BLaER1 treated with 17β-estradiol and CSF1 and Interleukin-3, amounts not matched to agents 10 nM and 100 nM (cell line): ENCODE measurements at regions not wholly inside any gene's neighbourhood (a gene's known extent, or its start where the extent isn't known, plus 50 kb on each side); places are given as distances from the start of the nearest gene placed in this dataset.
A peak's percentile ranks its signal among the peaks of the same experiment; 100 is the strongest.

Experiments
- H3K27ac ChIP-seq, 11 experiments: shearing (Covaris generic); formaldehyde crosslinking; 2 replicates each; pipeline ENCODE4 v1.8.1; 2022
- H3K27me3 ChIP-seq, 11 experiments: shearing (Covaris generic); formaldehyde crosslinking; 2 replicates each; pipeline ENCODE4 v1.8.1; 2022
- H3K36me3 ChIP-seq, 11 experiments: shearing (Covaris generic); formaldehyde crosslinking; 2 replicates each; pipeline ENCODE4 v1.8.1; 2022
- H3K4me1 ChIP-seq, 10 experiments: shearing (Covaris generic); formaldehyde crosslinking; 2 replicates each; pipeline ENCODE4 v1.8.1; 2022
- H3K4me2 ChIP-seq, 11 experiments: shearing (Covaris generic); formaldehyde crosslinking; 2 replicates each; pipeline ENCODE4 v1.8.1; 2022
- H3K4me3 ChIP-seq, 10 experiments: shearing (Covaris generic); formaldehyde crosslinking; 2 replicates each; pipeline ENCODE4 v1.8.1; 2022
- H3K9ac ChIP-seq, 11 experiments: shearing (Covaris generic); formaldehyde crosslinking; 2 replicates each; pipeline ENCODE4 v1.8.1; 2022
- H3K9me3 ChIP-seq, 11 experiments: shearing (Covaris generic); formaldehyde crosslinking; replicated peaks in 1 of 11; 2 replicates each; pipeline ENCODE4 v1.8.1; 2022
- H4K20me1 ChIP-seq, 11 experiments: shearing (Covaris generic); formaldehyde crosslinking; 2 replicates each; pipeline ENCODE4 v1.8.1; 2022
- Cebpa-rat ChIP-seq, 11 experiments: shearing (Covaris generic); IDR thresholded peaks; 2 replicates each; pipeline ENCODE4 v1.8.1; 2022

DNA sequence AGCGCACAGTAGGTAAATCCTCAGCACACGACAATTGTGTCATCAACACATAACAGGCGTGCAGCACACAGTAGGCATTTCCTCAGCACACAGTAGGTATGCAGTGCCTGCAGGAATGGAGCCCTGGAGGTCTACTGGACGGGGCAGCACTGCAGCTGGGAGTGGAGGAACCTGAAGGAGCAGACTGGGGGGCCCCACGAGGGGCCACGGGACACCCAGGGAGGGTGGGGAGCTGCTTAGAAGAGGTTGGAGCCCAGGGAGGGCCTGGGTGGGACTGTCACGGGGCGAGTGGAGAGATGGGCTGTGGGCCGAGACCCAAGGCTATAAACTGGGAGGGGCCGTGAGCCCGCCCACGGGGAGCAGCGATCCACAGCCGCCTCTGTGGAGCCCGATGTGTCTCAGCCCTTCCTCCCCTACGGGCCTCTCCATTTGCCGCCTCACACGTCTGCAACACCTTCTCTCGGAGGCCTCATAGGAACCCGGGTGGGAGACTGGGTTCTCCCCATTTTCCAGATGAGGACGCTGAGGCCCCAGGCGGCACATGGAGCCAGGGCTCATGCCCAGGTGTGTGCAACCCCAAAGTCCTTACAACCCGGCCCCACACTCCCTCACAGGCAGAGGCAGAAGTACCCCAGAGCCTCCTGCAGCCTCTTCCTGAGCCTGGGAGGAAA lies 101.5 kb downstream of the MICALL2 start:
- Histone ChIP-seq H3K27me3 (no peaks in the 10 kb centered on the region), H3K36me3 (no peaks in the 10 kb centered on the region), H3K4me3 (no peak overlapping the region), H4K20me1 (peaks cover 0 to 14% (median 0%) of the 10 kb centered on the region in 11 experiments; a peak in 4 of 22 replicates), H3K4me1 (peaks cover 0 to 29% (median 4%) of the 10 kb centered on the region in 10 experiments; a peak in 7 of 20 replicates), H3K4me2 (no peak overlapping the region), H3K27ac (no peak overlapping the region), H3K9me3 (no peaks in the 10 kb centered on the region), H3K9ac (no peak overlapping the region)
- no peak for TF ChIP-seq Cebpa-rat (IDR thresholded peaks at IDR 0.05)

DNA sequence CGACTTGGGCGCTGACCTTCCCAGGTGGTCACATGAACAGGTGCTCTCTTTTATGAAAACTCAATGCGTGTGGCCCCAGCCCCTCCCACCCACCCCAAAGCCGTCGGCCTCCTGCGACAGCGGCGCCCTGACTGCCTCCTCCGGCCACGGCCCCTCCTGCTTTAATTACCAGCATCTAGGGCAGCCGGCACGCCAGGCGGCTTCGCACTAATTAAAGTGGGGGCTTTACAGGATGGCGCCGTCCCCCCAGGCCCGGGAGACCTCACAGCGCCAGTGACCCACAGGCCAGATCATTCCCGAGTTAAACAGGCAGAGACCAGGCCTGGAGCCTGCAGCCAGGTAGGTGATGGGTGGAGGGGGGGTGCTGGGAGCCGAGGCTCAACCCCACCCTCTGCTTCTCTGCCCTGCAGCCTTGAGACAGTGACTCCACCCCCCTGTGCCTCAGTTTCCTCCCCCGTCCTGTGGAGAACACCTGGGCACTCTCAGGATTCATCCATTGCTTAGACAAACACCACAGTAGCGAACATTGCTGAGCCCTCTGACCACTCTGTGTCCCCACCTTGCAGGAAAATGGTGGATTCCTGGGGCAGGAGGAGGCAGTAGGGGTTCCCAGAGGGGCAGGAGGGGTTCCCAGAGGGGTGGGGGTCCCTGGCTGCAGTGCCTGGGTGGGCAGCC lies 100.8 kb downstream of the MICALL2 start:
- H3K4me3 ChIP-seq: no peak overlapping the region
- peaks cover 0 to 14% (median 0%) of the 10 kb centered on the region in 11 experiments; a peak in 4 of 22 replicates for H4K20me1 ChIP-seq
- no peak overlapping the region for H3K9ac ChIP-seq
- H3K9me3 ChIP-seq: no peaks in the 10 kb centered on the region
- H3K4me2 ChIP-seq: peak overlapping the region in 5 of 11 experiments; percentile 20 to 46 (median 30); a peak in 5 of 22 replicates
- H3K27ac ChIP-seq: no peak overlapping the region
- no peak for TF ChIP-seq Cebpa-rat (IDR thresholded peaks at IDR 0.05)
- H3K36me3 ChIP-seq: no peaks in the 10 kb centered on the region
- no peaks in the 10 kb centered on the region for H3K27me3 ChIP-seq
- peaks cover 0 to 29% (median 4%) of the 10 kb centered on the region in 10 experiments; a peak in 7 of 20 replicates for H3K4me1 ChIP-seq

DNA sequence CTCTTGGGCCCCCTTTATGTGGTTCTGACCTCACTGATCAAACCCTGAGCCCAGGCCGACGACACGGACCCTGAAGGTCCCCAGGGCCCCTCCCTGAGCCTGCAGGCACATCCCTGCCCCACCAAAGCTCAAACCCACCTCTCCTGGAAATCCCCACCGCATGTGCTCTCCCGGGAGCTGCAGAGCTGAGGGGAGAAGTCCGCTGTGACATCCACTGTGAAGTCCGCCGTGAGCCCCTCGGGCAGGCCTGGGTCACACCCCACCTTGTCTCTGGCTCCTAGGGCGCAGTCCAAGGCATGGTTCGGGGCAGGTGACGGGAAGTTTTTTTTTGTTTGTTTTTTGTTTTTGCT lies 100.2 kb downstream of the MICALL2 start:
- H3K4me2 ChIP-seq: peak overlapping the region in 5 of 11 experiments; percentile 20 to 46 (median 30); a peak in 4 of 22 replicates
- no peak overlapping the region for H3K9ac ChIP-seq
- no peaks in the 10 kb centered on the region for H3K9me3 ChIP-seq
- no peak overlapping the region for H3K4me3 ChIP-seq
- H4K20me1 ChIP-seq: peaks cover 0 to 12% (median 0%) of the 10 kb centered on the region in 11 experiments; a peak in 4 of 22 replicates
- no peaks in the 10 kb centered on the region for H3K36me3 ChIP-seq
- TF ChIP-seq Cebpa-rat (IDR thresholded peaks at IDR 0.05): no peak
- no peak overlapping the region for H3K27ac ChIP-seq
- H3K27me3 ChIP-seq: no peaks in the 10 kb centered on the region
- H3K4me1 ChIP-seq: peaks cover 0 to 29% (median 4%) of the 10 kb centered on the region in 10 experiments; a peak in 7 of 20 replicates

DNA sequence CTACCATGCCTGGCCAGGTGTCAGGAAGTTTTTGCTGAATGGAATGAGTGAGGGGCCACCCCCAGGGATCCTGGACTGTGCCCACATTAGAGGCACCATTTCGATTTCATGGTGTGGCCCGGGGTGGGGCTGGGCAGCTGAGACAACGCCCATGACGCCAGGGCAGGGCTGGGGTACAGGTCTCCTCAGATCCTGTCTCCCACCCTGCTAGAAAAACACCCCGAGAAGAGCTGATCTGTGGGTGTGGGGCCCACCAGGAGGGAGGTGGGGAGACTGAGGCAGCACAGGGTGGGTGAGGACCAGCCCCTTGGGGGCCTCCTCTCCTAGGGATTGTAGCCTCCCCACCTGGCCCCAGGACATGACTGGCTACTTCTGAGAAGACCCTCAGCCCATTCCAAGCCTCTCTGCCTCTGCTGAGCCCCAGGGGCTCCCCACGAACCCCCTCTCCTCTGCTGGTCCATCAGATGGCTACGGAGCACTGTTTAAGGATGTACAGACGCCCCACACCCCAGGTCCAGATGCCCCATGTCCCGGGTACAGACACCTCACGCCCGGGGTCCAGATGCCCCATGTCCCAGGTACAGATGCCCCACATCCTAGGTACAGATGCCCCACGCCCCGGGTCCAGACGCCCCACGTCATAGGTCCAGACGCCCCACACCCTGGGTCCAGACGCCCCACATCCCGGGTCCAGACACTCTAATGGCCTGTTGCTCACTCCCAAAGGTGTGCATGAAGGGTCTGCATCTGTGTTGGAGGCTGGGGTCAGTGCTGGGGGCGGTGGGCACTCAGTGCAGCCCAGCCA lies 99.4 kb downstream of the MICALL2 start:
- H3K36me3 ChIP-seq: no peaks in the 10 kb centered on the region
- H3K9me3 ChIP-seq: no peaks in the 10 kb centered on the region
- H3K4me3 ChIP-seq: no peak overlapping the region
- no peak for TF ChIP-seq Cebpa-rat (IDR thresholded peaks at IDR 0.05)
- H4K20me1 ChIP-seq: peaks cover 0 to 8% (median 0%) of the 10 kb centered on the region in 11 experiments; a peak in 3 of 22 replicates
- H3K4me2 ChIP-seq: peak overlapping the region in 5 of 11 experiments; percentile 8 to 40 (median 29); a peak in 5 of 22 replicates
- H3K27me3 ChIP-seq: no peaks in the 10 kb centered on the region
- H3K9ac ChIP-seq: no peak overlapping the region
- no peak overlapping the region for H3K27ac ChIP-seq
- H3K4me1 ChIP-seq: peaks cover 0 to 29% (median 4%) of the 10 kb centered on the region in 10 experiments; a peak in 7 of 20 replicates

DNA sequence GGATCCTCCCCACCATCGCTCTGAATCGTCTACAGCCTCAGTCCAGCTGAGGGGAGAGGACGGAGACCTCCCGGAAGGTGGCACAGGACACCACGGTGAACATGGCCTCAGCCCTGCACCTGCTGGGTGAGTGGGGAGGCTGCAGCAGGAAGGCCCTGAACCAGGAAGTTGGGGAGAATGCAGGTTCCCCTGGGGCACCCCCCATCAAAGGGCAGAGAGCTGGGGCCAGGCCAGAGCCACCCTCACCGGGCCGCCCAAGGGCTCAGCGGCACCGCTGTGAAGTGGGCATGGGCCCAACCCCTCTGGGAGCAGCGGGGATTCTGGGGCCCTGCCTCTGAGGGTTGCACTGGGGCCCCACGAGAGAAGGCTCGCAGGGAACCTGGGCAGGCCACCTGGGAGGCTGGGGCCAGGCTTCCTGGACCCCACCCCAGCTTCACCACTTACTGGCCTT lies 98.7 kb downstream of the MICALL2 start:
- Histone ChIP-seq H3K4me1 (peaks cover 0 to 29% (median 4%) of the 10 kb centered on the region in 10 experiments; a peak in 7 of 20 replicates), H3K27ac (no peak overlapping the region), H3K9ac (no peak overlapping the region), H3K4me3 (no peak overlapping the region), H3K4me2 (peak overlapping the region in 5 of 11 experiments; percentile 8 to 40 (median 29); a peak in 6 of 22 replicates), H3K9me3 (no peaks in the 10 kb centered on the region), H4K20me1 (peaks cover 0 to 13% (median 0%) of the 10 kb centered on the region in 11 experiments; a peak in 3 of 22 replicates), H3K27me3 (no peaks in the 10 kb centered on the region), H3K36me3 (no peaks in the 10 kb centered on the region)
- no peak for TF ChIP-seq Cebpa-rat (IDR thresholded peaks at IDR 0.05)

DNA sequence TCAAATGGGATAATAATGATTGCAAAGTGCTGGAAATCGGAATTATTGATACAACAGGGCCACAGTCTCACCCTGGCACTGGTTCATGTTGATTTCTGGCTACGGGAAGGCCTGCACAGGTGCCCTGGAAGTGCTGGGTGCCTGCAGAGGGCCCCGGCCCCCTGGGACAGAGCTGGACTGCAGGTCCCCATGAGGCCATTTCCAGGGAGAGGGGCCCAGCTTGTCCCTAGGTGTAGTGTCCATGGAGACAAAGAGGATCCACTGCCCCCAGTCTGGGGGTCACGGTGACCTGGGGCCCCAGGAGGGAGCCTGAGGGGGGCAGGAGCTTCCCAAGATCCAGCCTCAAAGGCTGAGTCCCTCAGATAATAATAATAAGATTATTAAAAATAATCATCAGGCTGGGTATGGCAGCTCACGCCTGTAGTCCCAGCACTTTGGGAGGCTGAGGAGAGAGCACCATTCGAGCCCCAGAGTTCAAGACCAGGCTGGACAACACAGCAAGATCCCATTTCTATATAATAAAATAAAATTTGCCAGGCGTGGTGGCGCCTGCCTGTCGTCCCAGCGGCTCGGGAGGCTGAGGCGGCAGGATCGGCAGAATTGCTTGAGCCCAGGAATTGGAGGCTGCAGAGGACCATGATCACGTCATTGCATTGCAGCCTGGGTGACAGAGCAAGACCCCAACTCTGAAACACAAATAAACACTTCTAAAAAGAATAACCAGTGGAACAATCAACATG lies 98.1 kb downstream of the MICALL2 start:
- H3K9me3 ChIP-seq: peaks cover 0 to 6% (median 0%) of the 10 kb centered on the region in 11 experiments; a peak in 5 of 22 replicates
- no peaks in the 10 kb centered on the region; a peak in 1 of 22 replicates for H3K27me3 ChIP-seq
- peaks cover 0 to 13% (median 0%) of the 10 kb centered on the region in 11 experiments; a peak in 3 of 22 replicates for H4K20me1 ChIP-seq
- H3K36me3 ChIP-seq: no peaks in the 10 kb centered on the region
- no peak overlapping the region for H3K27ac ChIP-seq
- peaks cover 0 to 34% (median 6%) of the 10 kb centered on the region in 10 experiments; a peak in 10 of 20 replicates for H3K4me1 ChIP-seq
- H3K4me3 ChIP-seq: no peak overlapping the region
- TF ChIP-seq Cebpa-rat (IDR thresholded peaks at IDR 0.05): no peak
- no peak overlapping the region for H3K9ac ChIP-seq
- peak overlapping the region in 3 of 11 experiments; percentile 24 to 30 (median 29); a peak in 1 of 22 replicates for H3K4me2 ChIP-seq

GRCh38 chr7:1361756-1362125 lies 97.5 kb downstream of the MICALL2 start:
- Histone ChIP-seq H3K27me3 (peaks cover 0 to 2% (median 0%) of the 10 kb centered on the region in 11 experiments; a peak in 1 of 22 replicates), H3K36me3 (no peaks in the 10 kb centered on the region), H3K4me2 (no peak overlapping the region), H3K27ac (no peak overlapping the region), H3K4me3 (no peak overlapping the region), H4K20me1 (peaks cover 0 to 13% (median 0%) of the 10 kb centered on the region in 11 experiments; a peak in 3 of 22 replicates), H3K9me3 (peaks cover 0 to 7% (median 0%) of the 10 kb centered on the region in 11 experiments; a peak in 5 of 22 replicates), H3K4me1 (peaks cover 0 to 40% (median 11%) of the 10 kb centered on the region in 10 experiments; a peak in 17 of 20 replicates), H3K9ac (no peak overlapping the region)
- TF ChIP-seq Cebpa-rat (IDR thresholded peaks at IDR 0.05): no peak

DNA sequence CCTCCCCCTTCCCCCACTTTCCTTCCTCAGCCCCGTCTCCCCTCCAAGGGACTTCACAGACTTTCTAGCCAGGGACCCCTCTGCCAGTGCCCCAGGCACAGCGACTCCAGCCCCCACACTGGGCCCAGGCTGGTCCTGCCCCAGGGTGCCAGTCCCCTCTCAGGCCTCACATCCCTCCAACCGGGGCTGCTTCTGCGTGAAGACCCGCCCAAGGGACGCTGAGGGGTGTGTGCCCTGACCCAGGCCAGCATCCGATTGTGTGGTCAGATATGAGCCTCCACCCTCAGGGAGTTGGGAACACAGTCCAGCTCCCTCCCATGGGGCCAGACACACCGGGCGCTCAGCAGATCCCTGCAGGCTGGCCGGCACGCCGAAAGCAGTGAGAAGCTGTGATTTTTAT lies 97.0 kb downstream of the MICALL2 start:
- Histone ChIP-seq H3K4me1 (peaks cover 0 to 46% (median 17%) of the 10 kb centered on the region in 10 experiments; a peak in 17 of 20 replicates), H3K9me3 (peaks cover 0 to 7% (median 0%) of the 10 kb centered on the region in 11 experiments; a peak in 5 of 22 replicates), H3K9ac (no peak overlapping the region), H3K36me3 (no peaks in the 10 kb centered on the region), H3K27ac (no peak overlapping the region), H3K4me3 (no peak overlapping the region), H3K27me3 (peaks cover 0 to 7% (median 0%) of the 10 kb centered on the region in 11 experiments; a peak in 1 of 22 replicates), H4K20me1 (peaks cover 0 to 13% (median 0%) of the 10 kb centered on the region in 11 experiments; a peak in 3 of 22 replicates), H3K4me2 (no peak overlapping the region)
- TF ChIP-seq Cebpa-rat (IDR thresholded peaks at IDR 0.05): no peak
